Left ventricle myocardium inferior (tissue), 1 donor: ENCODE measurements at regions not wholly inside any gene's neighbourhood (a gene's known extent, or its start where the extent isn't known, plus 50 kb on each side); places are given as distances from the start of the nearest gene placed in this dataset.
"Not testable (repeated sequence)": the region's sequence is repeated elsewhere in the genome, so short reads cannot be mapped to it uniquely, and the experiment has no call there.

Source experiments
- DNase-seq: peaks from one replicate; pipeline ENCODE4 v3.0.0-alpha.2; 2020
- H3K27ac ChIP-seq: fragments of 200-600 bp; replicated peaks from 2 replicates; pipeline ENCODE4 v1.8.0; 2021
- H3K27me3 ChIP-seq: fragments of 200-600 bp; 2 replicates; pipeline ENCODE4 v1.8.0; 2021; ENCODE audit warnings: low read depth
- H3K36me3 ChIP-seq: fragments of 200-600 bp; 2 replicates; pipeline ENCODE4 v1.8.0; 2021
- H3K4me1 ChIP-seq: fragments of 200-600 bp; 2 replicates; pipeline ENCODE4 v1.8.0; 2021
- H3K4me3 ChIP-seq: fragments of 200-600 bp; 2 replicates; pipeline ENCODE4 v1.8.0; 2021; ENCODE audit warnings: mild to moderate bottlenecking, moderate library complexity
- H3K9me3 ChIP-seq: fragments of 200-600 bp; replicated peaks from 2 replicates; pipeline ENCODE4 v1.8.0; 2021
- CTCF ChIP-seq: fragments of 200-600 bp; IDR thresholded peaks from 2 replicates; pipeline ENCODE4 v1.8.0; 2021; ENCODE audit warnings: antibody characterized with exemption, mild to moderate bottlenecking, borderline replicate concordance
- intact Hi-C: fragments of 100-400 bp; cut with micrococcal nuclease; formaldehyde crosslinking; loops from one replicate; pipeline ENCODE4 v1.11.0; 2022
- donor health status: DM: no; HTN: yes; CAD: no; lungs with severe emphysema.

GRCh38 chr20:51945177-51945576 lies 142.9 kb upstream of the SALL4 start:
- DNase-seq: no peak
- Histone ChIP-seq H3K27ac (no peak overlapping the region), H3K9me3 (no peaks in the 10 kb centered on the region), H3K36me3 (no peaks in the 10 kb centered on the region), H3K4me3 (no peak overlapping the region), H3K4me1 (no peaks in the 10 kb centered on the region), H3K27me3 (peaks cover 5% of the 10 kb centered on the region)
- no peak for TF ChIP-seq CTCF
- intact Hi-C loops: no loop called here

GRCh38 chr20:51943761-51944160 lies 141.4 kb upstream of the SALL4 start:
- Histone ChIP-seq H3K4me3 (no peak overlapping the region), H3K36me3 (no peaks in the 10 kb centered on the region)

GRCh38 chr20:51943326-51943725 lies 141.0 kb upstream of the SALL4 start:
- H3K9me3 ChIP-seq, H3K4me3 ChIP-seq, H3K27ac ChIP-seq, intact Hi-C loops, H3K36me3 ChIP-seq, H3K27me3 ChIP-seq, H3K4me1 ChIP-seq, DNase-seq: not testable (repeated sequence)

More at GRCh38 chr20:51943761-51944160, 141.4 kb upstream of the SALL4 start:
- H3K27ac ChIP-seq: no peak overlapping the region
- TF ChIP-seq CTCF: no peak
- H3K4me1 ChIP-seq: no peaks in the 10 kb centered on the region
- peaks cover 5% of the 10 kb centered on the region for H3K27me3 ChIP-seq
- intact Hi-C loops: no loop called here
- no peaks in the 10 kb centered on the region for H3K9me3 ChIP-seq
- no peak for DNase-seq

- no peaks in the 10 kb centered on the region for H3K4me1 ChIP-seq
- no peak for DNase-seq
- H3K9me3 ChIP-seq: no peaks in the 10 kb centered on the region
- peaks cover 5% of the 10 kb centered on the region for H3K27me3 ChIP-seq
- intact Hi-C loops: no loop called here
- H3K4me3 ChIP-seq: no peak overlapping the region
- H3K36me3 ChIP-seq: no peaks in the 10 kb centered on the region
- no peak for TF ChIP-seq CTCF
- no peak overlapping the region for H3K27ac ChIP-seq
These were observed 139.2 kb upstream of the SALL4 start for GRCh38 chr20:51941503-51941902.

- intact Hi-C loops: no loop called here
- Histone ChIP-seq H3K4me3 (no peak overlapping the region), H3K27ac (no peak overlapping the region)
These were observed 136.9 kb upstream of the SALL4 start for GRCh38 chr20:51939259-51939585.

More at GRCh38 chr20:51939259-51939585, 136.9 kb upstream of the SALL4 start:
- Histone ChIP-seq H3K27me3 (peaks cover 7% of the 10 kb centered on the region), H3K4me1 (no peaks in the 10 kb centered on the region), H3K9me3 (no peaks in the 10 kb centered on the region), H3K36me3 (no peaks in the 10 kb centered on the region)
- DNase-seq: no peak
- no peak for TF ChIP-seq CTCF
